ENCODE measurements at regions not wholly inside any gene's neighbourhood (a gene's known extent, or its start where the extent isn't known, plus 50 kb on each side); places are given as distances from the start of the nearest gene placed in this dataset.

DNA sequence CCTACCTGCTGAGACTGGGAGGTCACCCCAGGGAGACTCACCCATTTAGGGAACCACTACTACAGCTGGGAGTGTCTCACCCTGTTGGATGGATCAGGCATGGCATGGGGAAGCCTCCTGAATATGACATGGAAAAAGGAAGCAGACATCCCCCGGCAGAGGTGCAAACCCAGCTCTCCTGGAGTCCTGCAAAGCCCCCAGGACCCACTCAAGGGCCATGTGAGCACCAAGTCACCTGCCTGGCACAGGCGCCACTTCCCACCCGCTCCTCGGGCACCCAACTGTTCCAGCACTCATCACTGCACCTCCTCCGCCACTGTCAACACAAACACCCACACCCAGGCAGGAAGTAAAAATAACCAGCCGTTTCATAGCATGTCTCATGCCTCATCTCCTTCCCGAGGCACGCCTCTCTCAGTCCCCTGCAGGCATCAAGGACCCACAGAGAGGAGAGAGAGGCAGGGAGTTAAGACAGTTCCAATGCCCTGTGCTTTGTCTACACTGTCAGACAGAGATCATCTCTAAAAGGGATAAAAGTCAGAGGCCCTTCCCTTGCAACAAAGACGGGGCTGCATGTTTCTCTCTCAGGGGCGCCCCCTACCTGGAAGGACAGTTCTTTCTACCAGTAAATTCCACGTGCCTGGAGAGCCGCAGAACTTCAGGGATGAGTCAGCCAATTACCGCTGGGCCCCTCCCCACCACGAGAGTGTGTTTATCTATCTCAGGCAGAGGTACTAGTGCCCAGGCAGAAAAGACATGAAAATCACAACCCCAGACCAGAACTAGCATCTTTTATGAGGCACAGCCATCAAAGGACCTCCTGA lies 150.1 kb upstream of the SOD1 start:
- Histone ChIP-seq H3K4me1 (peaks cover 7 to 51% (median 23%) of the 10 kb centered on the region in 10 experiments; a peak in 19 of 20 replicates), H3K4me3 (no peak overlapping the region), H3K36me3 (no peaks in the 10 kb centered on the region), H3K27ac (peak overlapping the region in 4 of 11 experiments; percentile 2 to 29 (median 18); a peak in 2 of 22 replicates), H4K20me1 (peaks cover 0 to 14% (median 0%) of the 10 kb centered on the region in 11 experiments; a peak in 2 of 22 replicates), H3K4me2 (peak overlapping the region; percentile 5 to 84 (median 27); a peak in 16 of 22 replicates), H3K27me3 (no peaks in the 10 kb centered on the region), H3K9me3 (replicated peaks in 1 of 11) (no peaks in the 10 kb centered on the region), H3K9ac (no peak overlapping the region)
- TF ChIP-seq Cebpa-rat (IDR thresholded peaks at IDR 0.05): no peak

DNA sequence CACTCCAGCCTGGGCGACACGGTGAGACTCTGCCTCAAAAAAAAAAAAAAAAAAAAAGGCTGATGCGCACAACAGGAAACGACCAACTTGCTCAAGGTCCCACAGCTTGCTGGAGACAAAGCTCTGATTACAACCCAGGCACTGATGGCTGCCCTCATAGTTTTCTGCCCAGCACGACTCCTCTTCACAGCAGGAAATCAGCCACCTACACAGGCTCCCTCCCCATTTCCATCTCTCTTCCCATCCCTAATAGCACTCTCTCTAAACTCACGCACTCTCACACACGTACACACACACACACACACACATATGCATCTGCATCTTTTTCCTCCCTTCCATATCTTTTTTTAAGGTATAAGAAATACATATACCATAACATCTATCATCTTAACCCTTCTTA lies 153.5 kb upstream of the SOD1 start:
- Histone ChIP-seq H3K4me2 (peak overlapping the region in 3 of 11 experiments; percentile 39 to 84 (median 60); a peak in 5 of 22 replicates), H3K9me3 (replicated peaks in 1 of 11) (no peaks in the 10 kb centered on the region), H3K9ac (no peak overlapping the region), H3K27me3 (no peaks in the 10 kb centered on the region), H3K27ac (peak overlapping the region in 3 of 11 experiments; percentile 49 to 78 (median 64); a peak in 6 of 22 replicates), H3K4me3 (no peak overlapping the region), H4K20me1 (peaks cover 0 to 13% (median 0%) of the 10 kb centered on the region in 11 experiments; a peak in 2 of 22 replicates), H3K36me3 (no peaks in the 10 kb centered on the region), H3K4me1 (peaks cover 12 to 51% (median 28%) of the 10 kb centered on the region in 10 experiments; a peak in 19 of 20 replicates)
- no peak for TF ChIP-seq Cebpa-rat (IDR thresholded peaks at IDR 0.05)

DNA sequence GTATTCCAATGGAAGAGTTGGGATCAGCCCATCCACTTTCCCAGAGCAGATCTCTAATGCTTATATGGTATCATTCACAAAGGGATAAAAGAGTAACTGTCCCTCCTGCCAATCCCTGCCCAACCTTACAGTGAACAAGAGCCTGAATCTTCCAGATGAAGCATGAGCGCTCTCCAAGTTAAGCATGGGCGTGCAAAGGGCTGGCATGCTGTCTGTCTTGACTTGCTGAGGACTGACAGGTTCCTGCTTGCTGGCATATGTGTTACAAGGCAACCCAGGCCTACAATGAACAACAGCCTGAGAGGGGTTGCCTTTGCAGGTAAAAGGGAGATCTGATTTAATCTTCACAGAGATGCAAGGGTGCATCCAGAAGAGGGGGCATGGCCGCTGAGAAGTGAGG lies 155.6 kb upstream of the SOD1 start:
- Histone ChIP-seq H3K4me2 (no peak overlapping the region), H3K9me3 (replicated peaks in 1 of 11) (no peaks in the 10 kb centered on the region), H4K20me1 (peaks cover 0 to 8% (median 0%) of the 10 kb centered on the region in 11 experiments; a peak in 2 of 22 replicates), H3K27me3 (no peaks in the 10 kb centered on the region), H3K9ac (no peak overlapping the region), H3K4me1 (peaks cover 5 to 34% (median 13%) of the 10 kb centered on the region in 10 experiments; a peak in 14 of 20 replicates), H3K36me3 (no peaks in the 10 kb centered on the region), H3K27ac (no peak overlapping the region), H3K4me3 (no peak overlapping the region)
- no peak for TF ChIP-seq Cebpa-rat (IDR thresholded peaks at IDR 0.05)

DNA sequence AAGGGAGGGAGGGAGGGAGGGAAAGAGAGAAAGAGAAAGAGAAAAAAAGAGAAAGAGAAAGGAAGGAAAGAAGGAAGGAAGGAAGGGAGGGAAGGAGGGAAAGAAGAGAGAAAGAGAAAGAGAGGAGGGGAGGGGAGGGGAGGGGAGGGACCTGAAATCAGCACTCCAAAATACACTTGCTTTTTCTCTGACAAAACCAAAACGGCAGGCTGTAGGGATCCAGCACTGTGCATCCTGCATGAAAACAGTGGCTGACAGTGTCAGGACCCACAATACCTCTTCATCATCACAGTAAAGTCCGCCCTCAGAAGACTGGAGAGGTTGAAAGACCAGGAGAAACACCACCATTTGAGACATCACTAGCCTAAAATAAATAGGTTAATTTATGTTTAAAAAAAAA lies 156.0 kb upstream of the SOD1 start:
- Histone ChIP-seq H3K4me3 (no peak overlapping the region), H3K4me1 (peaks cover 5 to 29% (median 14%) of the 10 kb centered on the region in 10 experiments; a peak in 13 of 20 replicates), H3K4me2 (no peak overlapping the region), H3K27me3 (no peaks in the 10 kb centered on the region), H3K9me3 (replicated peaks in 1 of 11) (no peaks in the 10 kb centered on the region), H4K20me1 (peaks cover 0 to 6% (median 0%) of the 10 kb centered on the region in 11 experiments; a peak in 1 of 22 replicates), H3K9ac (no peak overlapping the region), H3K36me3 (no peaks in the 10 kb centered on the region), H3K27ac (no peak overlapping the region)
- no peak for TF ChIP-seq Cebpa-rat (IDR thresholded peaks at IDR 0.05)

DNA sequence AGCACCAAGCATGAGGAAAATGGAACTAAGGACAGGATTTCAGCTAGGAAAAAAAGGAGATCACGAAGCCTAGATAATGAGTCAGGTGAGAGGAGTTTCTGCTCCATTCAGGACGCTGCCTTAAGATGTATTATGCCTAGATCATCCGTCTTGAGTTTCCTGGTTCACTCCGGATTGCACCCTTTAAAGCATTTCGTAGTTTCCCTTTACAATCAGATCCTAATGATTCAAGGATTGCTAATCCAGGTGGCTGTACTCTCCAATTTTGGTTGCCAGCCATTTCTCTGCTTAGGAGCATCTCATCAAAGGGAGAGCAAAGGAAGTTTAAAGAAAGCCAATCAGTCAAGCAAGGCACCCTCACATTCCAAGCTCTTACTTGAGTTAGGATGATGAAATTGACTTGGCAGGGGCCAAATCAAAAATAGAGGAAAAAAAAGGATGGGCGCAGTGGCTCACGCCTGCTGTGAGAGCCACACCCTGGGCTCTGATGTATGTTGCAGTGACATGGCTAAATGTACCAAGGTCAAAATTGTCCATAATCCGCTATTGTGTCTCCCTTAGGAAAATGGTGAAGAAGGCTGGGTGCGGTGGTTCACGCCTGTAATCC lies 156.9 kb upstream of the SOD1 start:
- peaks cover 0 to 13% (median 0%) of the 10 kb centered on the region in 11 experiments; a peak in 2 of 22 replicates for H4K20me1 ChIP-seq
- no peak overlapping the region; a peak in 1 of 22 replicates for H3K4me2 ChIP-seq
- H3K9ac ChIP-seq: no peak overlapping the region
- H3K4me3 ChIP-seq: no peak overlapping the region
- H3K36me3 ChIP-seq: no peaks in the 10 kb centered on the region
- TF ChIP-seq Cebpa-rat (IDR thresholded peaks at IDR 0.05): no peak
- H3K4me1 ChIP-seq: peaks cover 9 to 24% (median 20%) of the 10 kb centered on the region in 10 experiments; a peak in 15 of 20 replicates
- no peaks in the 10 kb centered on the region for H3K27me3 ChIP-seq
- H3K27ac ChIP-seq: no peak overlapping the region
- no peaks in the 10 kb centered on the region for H3K9me3 ChIP-seq (replicated peaks in 1 of 11)

DNA sequence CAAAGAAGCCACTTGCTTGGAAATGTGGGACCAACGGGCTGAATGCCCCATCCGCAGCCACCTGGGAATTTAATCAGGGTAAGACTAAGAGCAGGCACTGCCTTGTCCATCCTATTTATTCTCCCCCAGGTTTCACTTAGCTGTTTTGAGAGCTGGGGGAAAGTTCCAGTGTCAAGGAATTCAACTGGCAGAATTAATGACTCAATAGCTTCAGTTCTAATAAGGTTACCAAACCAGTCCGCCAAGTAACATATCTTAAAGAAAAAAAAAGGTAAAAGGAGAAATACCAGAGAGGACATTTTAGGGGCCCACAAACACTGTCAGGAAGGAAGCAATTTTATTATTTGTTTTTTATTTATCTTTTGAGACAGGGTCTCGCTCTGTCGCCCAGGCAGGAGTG lies 157.6 kb upstream of the SOD1 start:
- no peaks in the 10 kb centered on the region for H3K27me3 ChIP-seq
- no peaks in the 10 kb centered on the region for H3K36me3 ChIP-seq
- no peaks in the 10 kb centered on the region for H3K9me3 ChIP-seq (replicated peaks in 1 of 11)
- TF ChIP-seq Cebpa-rat (IDR thresholded peaks at IDR 0.05): no peak
- no peak overlapping the region for H3K4me2 ChIP-seq
- H4K20me1 ChIP-seq: peaks cover 0 to 14% (median 0%) of the 10 kb centered on the region in 11 experiments; a peak in 2 of 22 replicates
- no peak overlapping the region for H3K27ac ChIP-seq
- no peak overlapping the region for H3K4me3 ChIP-seq
- peaks cover 10 to 24% (median 17%) of the 10 kb centered on the region in 10 experiments; a peak in 15 of 20 replicates for H3K4me1 ChIP-seq
- H3K9ac ChIP-seq: no peak overlapping the region

DNA sequence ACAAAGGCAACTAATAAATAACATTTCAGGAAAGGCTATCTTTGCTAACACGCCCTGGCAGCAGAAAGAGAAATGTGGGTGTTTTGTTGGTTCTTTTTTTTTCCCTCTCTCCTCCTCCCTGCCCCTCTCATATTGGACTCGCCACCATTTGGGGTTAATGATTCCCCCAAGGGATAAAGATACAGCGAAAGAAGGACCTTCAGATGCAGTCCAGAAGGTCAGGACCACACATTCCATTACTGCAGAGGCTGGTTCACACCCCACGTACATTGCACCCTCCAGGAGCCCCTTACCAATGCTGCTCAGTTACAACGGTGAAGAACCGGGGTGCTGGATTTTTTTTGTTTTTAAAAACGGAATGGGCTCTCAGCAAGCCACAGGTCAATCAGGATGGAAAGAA lies 156.9 kb upstream of the TIAM1 start:
- Histone ChIP-seq H3K27me3 (no peaks in the 10 kb centered on the region), H3K9me3 (replicated peaks in 1 of 11) (no peaks in the 10 kb centered on the region), H3K27ac (no peak overlapping the region), H3K9ac (no peak overlapping the region), H3K4me3 (no peak overlapping the region), H3K4me2 (no peak overlapping the region), H3K36me3 (no peaks in the 10 kb centered on the region), H3K4me1 (peaks cover 4 to 24% (median 10%) of the 10 kb centered on the region in 10 experiments; a peak in 14 of 20 replicates), H4K20me1 (peaks cover 0 to 12% (median 0%) of the 10 kb centered on the region in 11 experiments; a peak in 2 of 22 replicates)
- TF ChIP-seq Cebpa-rat (IDR thresholded peaks at IDR 0.05): no peak

DNA sequence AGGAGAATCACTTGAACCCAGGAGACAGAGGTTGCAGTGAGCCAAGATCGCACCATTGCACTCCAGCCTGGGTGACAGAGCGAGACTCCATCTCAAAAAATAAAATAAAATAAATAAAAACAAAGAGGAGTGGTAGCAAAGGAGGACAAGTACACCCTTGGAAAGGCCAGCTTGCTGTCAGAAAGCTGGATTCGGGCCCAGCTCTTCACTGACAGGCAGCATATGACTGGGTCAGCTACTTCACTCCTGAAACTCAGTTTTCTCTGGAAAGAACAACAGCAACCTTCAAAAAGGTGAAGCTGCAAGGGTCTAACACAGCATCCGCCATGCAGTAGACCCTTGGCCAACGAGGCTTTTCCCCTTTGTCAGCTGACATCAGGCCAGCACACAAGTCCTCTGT lies 156.0 kb upstream of the TIAM1 start:
- H3K9ac ChIP-seq: no peak overlapping the region
- H3K4me2 ChIP-seq: no peak overlapping the region
- H3K27me3 ChIP-seq: no peaks in the 10 kb centered on the region
- no peaks in the 10 kb centered on the region for H3K9me3 ChIP-seq (replicated peaks in 1 of 11)
- H3K36me3 ChIP-seq: peaks cover 0 to 4% (median 0%) of the 10 kb centered on the region in 11 experiments; a peak in 2 of 22 replicates
- H3K4me1 ChIP-seq: peaks cover 0 to 24% (median 10%) of the 10 kb centered on the region in 10 experiments; a peak in 8 of 20 replicates
- peaks cover 0 to 8% (median 0%) of the 10 kb centered on the region in 11 experiments; a peak in 1 of 22 replicates for H4K20me1 ChIP-seq
- H3K27ac ChIP-seq: no peak overlapping the region
- no peak overlapping the region for H3K4me3 ChIP-seq
- no peak for TF ChIP-seq Cebpa-rat (IDR thresholded peaks at IDR 0.05)

DNA sequence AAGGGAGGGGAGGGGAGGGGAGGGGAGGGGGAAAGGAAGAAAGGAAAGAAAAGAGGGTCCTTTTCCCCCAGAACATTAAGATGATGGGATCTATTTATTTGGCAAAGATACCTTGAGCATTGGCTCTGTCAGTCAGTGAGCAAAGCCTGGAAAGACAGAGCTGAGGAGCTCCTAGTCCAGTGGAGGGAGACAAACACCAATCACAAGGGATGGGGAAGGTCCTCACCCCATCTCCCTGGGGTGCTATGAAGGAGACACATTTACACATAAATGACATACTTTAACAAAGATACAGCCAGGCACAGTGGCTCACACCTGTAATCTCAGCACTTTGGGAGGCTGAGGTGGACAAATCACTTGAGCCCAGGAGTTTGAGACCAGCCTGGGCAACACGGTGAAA lies 154.9 kb upstream of the TIAM1 start:
- H4K20me1 ChIP-seq: peaks cover 0 to 8% (median 0%) of the 10 kb centered on the region in 11 experiments; a peak in 1 of 22 replicates
- H3K36me3 ChIP-seq: peaks cover 0 to 4% (median 0%) of the 10 kb centered on the region in 11 experiments; a peak in 2 of 22 replicates
- no peak for TF ChIP-seq Cebpa-rat (IDR thresholded peaks at IDR 0.05)
- H3K4me2 ChIP-seq: no peak overlapping the region
- H3K27me3 ChIP-seq: no peaks in the 10 kb centered on the region
- H3K27ac ChIP-seq: no peak overlapping the region
- no peak overlapping the region for H3K9ac ChIP-seq
- H3K4me1 ChIP-seq: peaks cover 0 to 24% (median 10%) of the 10 kb centered on the region in 10 experiments; a peak in 8 of 20 replicates
- H3K9me3 ChIP-seq (replicated peaks in 1 of 11): no peaks in the 10 kb centered on the region
- H3K4me3 ChIP-seq: no peak overlapping the region

All from BLaER1 treated with 17β-estradiol and CSF1 and Interleukin-3, amounts not matched to agents 10 nM and 100 nM (cell line).